Astrocyte (in vitro differentiated cells and primary cell): ENCODE measurements at regions not wholly inside any gene's neighbourhood (a gene's known extent, or its start where the extent isn't known, plus 50 kb on each side); places are given as distances from the start of the nearest gene placed in this dataset.

Experiments used
- DNase-seq: peaks from one replicate; pipeline ENCODE4 v3.0.0-alpha.2; 2010; ENCODE audit warnings: low read depth
- FAIRE-seq: peaks from 2 replicates; lab custom pipeline; 2011; peaks lifted over from hg19 to GRCh38; lab: Jason Lieb, UNC
- H2AFZ ChIP-seq: 2 replicates; pipeline ENCODE4 v1.6.0; 2012; ENCODE audit warnings: low read depth, low read length, inconsistent platforms
- H3K27ac ChIP-seq: 2 replicates; pipeline ENCODE4 v1.5.1; 2011; ENCODE audit warnings: low read depth, low read length, inconsistent platforms
- H3K27me3 ChIP-seq: 2 replicates; pipeline ENCODE4 v1.6.0; 2011; ENCODE audit warnings: low read length, inconsistent platforms; ENCODE audit not compliant: insufficient read depth
- H3K36me3 ChIP-seq: 2 replicates; pipeline ENCODE4 v1.5.1; 2011; ENCODE audit warnings: low read length, inconsistent platforms; ENCODE audit not compliant: insufficient read depth
- H3K4me1 ChIP-seq: 2 replicates; pipeline ENCODE4 v1.5.1; 2011; ENCODE audit warnings: low read length, inconsistent platforms; ENCODE audit not compliant: insufficient read depth
- H3K4me2 ChIP-seq: 2 replicates; pipeline ENCODE4 v1.6.0; 2012; ENCODE audit warnings: low read length, inconsistent platforms
- H3K4me3 ChIP-seq: 2 replicates; pipeline ENCODE4 v1.5.1; 2011; ENCODE audit warnings: low read depth, mild to moderate bottlenecking, low read length, inconsistent platforms; ENCODE audit not compliant: insufficient read depth
- H3K79me2 ChIP-seq: 2 replicates; pipeline ENCODE4 v1.6.0; 2012; ENCODE audit warnings: mild to moderate bottlenecking, low read length, inconsistent platforms; ENCODE audit not compliant: insufficient read depth
- H3K9ac ChIP-seq: 2 replicates; pipeline ENCODE4 v1.6.0; 2012; ENCODE audit warnings: mild to moderate bottlenecking, low read length, inconsistent platforms
- H3K9me3 ChIP-seq: 2 replicates; pipeline ENCODE4 v1.5.1; 2012; ENCODE audit warnings: low read depth, mild to moderate bottlenecking, low read length, inconsistent platforms; ENCODE audit not compliant: insufficient read depth
- H4K20me1 ChIP-seq: 2 replicates; pipeline ENCODE4 v1.6.0; 2012; ENCODE audit warnings: low read length, inconsistent platforms; ENCODE audit not compliant: insufficient read depth
- H3K27ac Mint-ChIP-seq: one replicate; pipeline ENCODE4 v1.8.0; 2021; ENCODE audit warnings: mild to moderate bottlenecking, mixed read lengths; ENCODE audit not compliant: unreplicated experiment
- H3K27me3 Mint-ChIP-seq: one replicate; pipeline ENCODE4 v1.8.0; 2021; ENCODE audit warnings: low read depth, mixed read lengths; ENCODE audit not compliant: unreplicated experiment
- H3K36me3 Mint-ChIP-seq: one replicate; pipeline ENCODE4 v1.8.0; 2021; ENCODE audit warnings: low read depth, mixed read lengths; ENCODE audit not compliant: unreplicated experiment
- H3K4me1 Mint-ChIP-seq: one replicate; pipeline ENCODE4 v1.8.0; 2021; ENCODE audit warnings: low read depth, mixed read lengths; ENCODE audit not compliant: unreplicated experiment
- H3K4me3 Mint-ChIP-seq: one replicate; pipeline ENCODE4 v1.8.0; 2021; ENCODE audit warnings: mild to moderate bottlenecking, moderate library complexity, mixed read lengths; ENCODE audit not compliant: unreplicated experiment
- H3K9me3 Mint-ChIP-seq: one replicate; pipeline ENCODE4 v1.8.0; 2021; ENCODE audit warnings: mild to moderate bottlenecking, mixed read lengths; ENCODE audit not compliant: unreplicated experiment
- CTCF ChIP-seq: IDR thresholded peaks from 2 replicates; pipeline ENCODE4 v1.5.1; 2011; ENCODE audit warnings: low read depth, mild to moderate bottlenecking, inconsistent platforms, low read length, moderate library complexity; ENCODE audit not compliant: insufficient read depth
- EZH2 ChIP-seq: IDR thresholded peaks from 2 replicates; pipeline ENCODE4 v1.6.1; 2012; ENCODE audit warnings: mild to moderate bottlenecking, low read length, inconsistent platforms; ENCODE audit not compliant: insufficient read depth

GRCh38 chr3:44120721-44121582, 120.7 kb upstream of the TOPAZ1 start:
- Histone ChIP-seq H3K4me3 (no peak overlapping the region), H3K9ac (no peak overlapping the region), H3K4me1 (no peaks in the 10 kb centered on the region), H2AFZ (no peak overlapping the region), H3K27me3 (peaks cover 3% of the 10 kb centered on the region), H3K27ac (no peak overlapping the region), H3K36me3 (no peaks in the 10 kb centered on the region), H3K9me3 (no peaks in the 10 kb centered on the region), H3K4me2 (no peak overlapping the region), H4K20me1 (no peaks in the 10 kb centered on the region), H3K79me2 (no peaks in the 10 kb centered on the region)
- H3K9me3 Mint-ChIP-seq, result no peaks in the 10 kb centered on the region
- H3K36me3 Mint-ChIP-seq, result peaks cover 9% of the 10 kb centered on the region
- peaks cover 17% of the 10 kb centered on the region for H3K4me1 Mint-ChIP-seq
- peaks cover 3% of the 10 kb centered on the region for H3K27me3 Mint-ChIP-seq
- FAIRE-seq, result no peak
- H3K27ac Mint-ChIP-seq, result no peak overlapping the region
- no peak for TF ChIP-seq EZH2
- no peak for TF ChIP-seq CTCF
- no peak overlapping the region for H3K4me3 Mint-ChIP-seq
- DNase-seq, result no peak

GRCh38 chr3:44125246-44125645, 116.4 kb upstream of the TOPAZ1 start:
- Mint-ChIP-seq H3K9me3 (no peaks in the 10 kb centered on the region), H3K27ac (no peak overlapping the region), H3K36me3 (no peaks in the 10 kb centered on the region), H3K4me1 (peaks cover 13% of the 10 kb centered on the region), H3K4me3 (no peak overlapping the region), H3K27me3 (peaks cover 19% of the 10 kb centered on the region)
- TF ChIP-seq EZH2, result no peak
- peak; percentile 4 for TF ChIP-seq CTCF
- Histone ChIP-seq H3K79me2 (no peaks in the 10 kb centered on the region), H4K20me1 (no peaks in the 10 kb centered on the region), H3K36me3 (no peaks in the 10 kb centered on the region), H3K4me1 (no peaks in the 10 kb centered on the region), H2AFZ (no peak overlapping the region), H3K9ac (no peak overlapping the region), H3K9me3 (no peaks in the 10 kb centered on the region), H3K4me2 (no peak overlapping the region), H3K27ac (no peak overlapping the region), H3K27me3 (peaks cover 3% of the 10 kb centered on the region), H3K4me3 (no peak overlapping the region)
- FAIRE-seq (no peak), DNase-seq (no peak)

GRCh38 chr3:44125882-44126281, 115.8 kb upstream of the TOPAZ1 start:
- Histone ChIP-seq H3K36me3 (no peaks in the 10 kb centered on the region), H3K9me3 (no peaks in the 10 kb centered on the region), H3K27ac (no peak overlapping the region), H3K4me3 (no peak overlapping the region), H3K79me2 (no peaks in the 10 kb centered on the region), H3K4me1 (no peaks in the 10 kb centered on the region), H2AFZ (no peak overlapping the region), H3K9ac (no peak overlapping the region), H3K27me3 (peaks cover 3% of the 10 kb centered on the region), H4K20me1 (no peaks in the 10 kb centered on the region), H3K4me2 (no peak overlapping the region)
- peaks cover 21% of the 10 kb centered on the region for H3K27me3 Mint-ChIP-seq
- DNase-seq, result peak; percentile 8
- H3K4me1 Mint-ChIP-seq, result peaks cover 9% of the 10 kb centered on the region
- H3K9me3 Mint-ChIP-seq, result no peaks in the 10 kb centered on the region
- no peak overlapping the region for H3K4me3 Mint-ChIP-seq
- FAIRE-seq, result no peak
- H3K36me3 Mint-ChIP-seq, result no peaks in the 10 kb centered on the region
- peak overlapping the region; percentile 14 for H3K27ac Mint-ChIP-seq
- no peak for TF ChIP-seq CTCF
- no peak for TF ChIP-seq EZH2
